Common myeloid progenitor, CD34-positive (primary cell): ENCODE measurements at regions not wholly inside any gene's neighbourhood (a gene's known extent, or its start where the extent isn't known, plus 50 kb on each side); places are given as distances from the start of the nearest gene placed in this dataset.
"Not testable (repeated sequence)": the region's sequence is repeated elsewhere in the genome, so short reads cannot be mapped to it uniquely, and the experiment has no call there.

ENCODE experiments used
- CTCF ChIA-PET: fragments of 350-600 bp; sonication (Branson Sonifier 250); formaldehyde crosslinking; loops from one replicate; lab custom pipeline; 2021; ENCODE audit warnings: antibody characterized with exemption; lab: Charles Lee
- POLR2A ChIA-PET: fragments of 350-600 bp; sonication (Branson Sonifier 250); formaldehyde crosslinking; loops from one replicate; lab custom pipeline; 2021; ENCODE audit warnings: antibody characterized with exemption; lab: Charles Lee
- DNase-seq, 3 donors: peaks; one replicate each; pipeline versions ENCODE4 v3.0.0 to v3.0.0-alpha.2; 2013
- H3K27ac ChIP-seq, 2 experiments: 1 replicate in 1 of 2; 2 replicates in 1 of 2; pipeline ENCODE4 v1.7.0; 2013; ENCODE audit warnings: inconsistent platforms in 2 of 2, low read length in 2 of 2, mild to moderate bottlenecking in 2 of 2, low read depth in 1 of 2, moderate library complexity in 1 of 2; ENCODE audit not compliant: severe bottlenecking in 2 of 2, insufficient read depth in 1 of 2, poor library complexity in 1 of 2
- H3K27me3 ChIP-seq, 5 experiments: replicated peaks in 2 of 5; 1 replicate in 3 of 5; 2 replicates in 2 of 5; pipeline versions ENCODE4 v1.6.1 to v1.7.0; 2013; ENCODE audit warnings: low read length in 4 of 5, mild to moderate bottlenecking in 2 of 5, moderate library complexity in 2 of 5, inconsistent platforms in 1 of 5; ENCODE audit not compliant: insufficient read depth in 5 of 5, control insufficient read depth in 4 of 5
- H3K36me3 ChIP-seq, 4 experiments: 1 replicate in 2 of 4; 2 replicates in 2 of 4; pipeline versions ENCODE4 v1.6.1 to v1.7.0; 2013; ENCODE audit warnings: low read length in 3 of 4, control low read depth in 1 of 4, mild to moderate bottlenecking in 1 of 4; ENCODE audit not compliant: control insufficient read depth in 4 of 4, insufficient read depth in 4 of 4
- H3K4me1 ChIP-seq, 4 experiments: 1 replicate in 3 of 4; 2 replicates in 1 of 4; pipeline versions ENCODE4 v1.6.1 to v1.7.1; 2013; ENCODE audit warnings: low read length in 3 of 4, mild to moderate bottlenecking in 3 of 4, control low read depth in 1 of 4, inconsistent platforms in 1 of 4, moderate library complexity in 1 of 4; ENCODE audit not compliant: control insufficient read depth in 4 of 4, insufficient read depth in 4 of 4; ENCODE audit errors: control extremely low read depth in 1 of 4
- H3K4me3 ChIP-seq, 7 experiments: 1 replicate in 4 of 7; 2 replicates in 3 of 7; pipeline versions ENCODE4 v1.5.1 to v1.7.0; 2013; ENCODE audit warnings: mild to moderate bottlenecking in 7 of 7, low read length in 6 of 7, moderate library complexity in 6 of 7, inconsistent platforms in 2 of 7, low read depth in 2 of 7, control low read depth in 1 of 7; ENCODE audit not compliant: insufficient read depth in 4 of 7, control insufficient read depth in 1 of 7; ENCODE audit errors: extremely low read depth in 1 of 7
- H3K9me3 ChIP-seq, 5 experiments: 1 replicate in 4 of 5; 2 replicates in 1 of 5; pipeline versions ENCODE4 v1.6.1 to v1.7.1; 2013; ENCODE audit warnings: low read length in 4 of 5, mild to moderate bottlenecking in 2 of 5, inconsistent platforms in 1 of 5, low read depth in 1 of 5, moderate library complexity in 1 of 5; ENCODE audit not compliant: control insufficient read depth in 4 of 5, insufficient read depth in 2 of 5; ENCODE audit errors: control extremely low read depth in 1 of 5
- WGBS: methylation state at CpG from one replicate; pipeline ENCODE4 v1.1.5; 2013; ENCODE audit not compliant: insufficient coverage; 5-methylcytosine and 5-hydroxymethylcytosine counted together

DNA sequence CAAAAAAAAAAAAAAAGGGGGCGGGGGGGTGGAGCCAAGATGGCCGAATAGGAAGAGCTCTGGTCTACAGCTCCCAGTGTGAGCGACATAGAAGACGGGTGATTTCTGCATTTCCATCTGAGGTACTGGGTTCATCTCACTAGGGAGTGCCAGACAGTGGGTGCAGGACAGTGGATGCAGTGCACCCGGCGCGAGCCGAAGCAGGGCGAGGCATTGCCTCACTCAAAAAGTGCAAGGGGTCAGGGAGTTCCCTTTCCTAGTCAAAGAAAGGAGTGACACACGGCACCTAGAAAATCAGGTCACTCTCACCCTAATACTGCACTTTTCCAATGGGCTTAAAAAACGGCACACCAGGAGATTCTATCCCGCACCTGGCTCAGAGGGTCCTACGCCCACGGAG is 755.0 kb upstream of the PITX2 start:
- H3K36me3 ChIP-seq, H3K27me3 ChIP-seq, DNase-seq, POLR2A ChIA-PET, CTCF ChIA-PET, H3K27ac ChIP-seq, H3K4me3 ChIP-seq, H3K4me1 ChIP-seq, H3K9me3 ChIP-seq: not testable (repeated sequence)
- WGBS: 92% methylated on average over 12 of the region's 14 CpGs

DNA sequence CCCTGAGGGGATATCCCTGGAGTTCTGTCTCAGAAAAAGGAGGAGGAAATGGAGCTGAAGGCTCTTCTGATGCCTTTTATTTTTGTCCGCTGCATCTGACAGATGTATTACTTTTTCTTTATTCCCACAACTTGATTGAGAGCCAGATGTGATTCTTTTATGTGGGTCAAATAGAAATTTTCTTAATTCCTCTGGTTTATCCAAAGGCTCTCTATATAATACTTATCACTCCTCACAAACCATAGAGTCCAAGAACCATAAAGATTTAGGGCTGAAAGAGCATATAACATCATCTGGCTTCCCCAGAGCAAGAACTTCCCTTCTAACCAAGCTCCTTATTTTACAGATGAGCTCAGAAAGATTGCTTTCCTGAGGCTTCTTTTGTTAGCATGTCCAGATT is 756.7 kb upstream of the FAM241A start:
- CTCF ChIA-PET: no interaction called here
- Histone ChIP-seq H3K27me3 (no peaks in the 10 kb centered on the region), H3K36me3 (no peaks in the 10 kb centered on the region), H3K9me3 (no peaks in the 10 kb centered on the region), H3K27ac (no peak overlapping the region), H3K4me3 (no peak overlapping the region), H3K4me1 (no peaks in the 10 kb centered on the region)
- POLR2A ChIA-PET: no interaction called here
- DNase-seq: no peak
- WGBS: no CpG with 5 or more reads among the region's 1 CpG

DNA sequence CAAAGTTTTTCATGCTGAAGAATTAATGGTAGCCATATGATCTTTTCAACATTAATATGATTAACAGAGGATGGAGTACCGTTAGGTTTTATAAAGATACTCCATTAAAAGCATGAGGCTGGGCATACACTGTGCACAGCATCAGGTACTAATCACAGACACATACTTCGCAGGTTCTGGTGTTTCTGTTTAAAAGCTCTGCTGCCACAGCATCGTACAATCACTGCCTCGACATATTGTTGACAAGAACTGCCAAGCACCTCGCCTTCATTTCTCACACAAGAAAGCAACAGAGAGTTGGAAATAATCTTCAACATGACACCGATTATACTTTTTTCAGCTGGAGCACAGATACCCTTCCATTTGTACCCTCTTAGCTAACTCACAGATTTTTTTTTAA is 753.4 kb upstream of the FAM241A start:
- no peaks in the 10 kb centered on the region for H3K36me3 ChIP-seq
- no peaks in the 10 kb centered on the region for H3K27me3 ChIP-seq
- no peak overlapping the region for H3K27ac ChIP-seq
- ChIA-PET CTCF (no interaction called here), POLR2A (no interaction called here)
- no peak for DNase-seq
- no peak overlapping the region for H3K4me3 ChIP-seq
- H3K4me1 ChIP-seq: no peaks in the 10 kb centered on the region
- 96% methylated on average over 5 of the region's 6 CpGs for WGBS
- H3K9me3 ChIP-seq: no peaks in the 10 kb centered on the region

DNA sequence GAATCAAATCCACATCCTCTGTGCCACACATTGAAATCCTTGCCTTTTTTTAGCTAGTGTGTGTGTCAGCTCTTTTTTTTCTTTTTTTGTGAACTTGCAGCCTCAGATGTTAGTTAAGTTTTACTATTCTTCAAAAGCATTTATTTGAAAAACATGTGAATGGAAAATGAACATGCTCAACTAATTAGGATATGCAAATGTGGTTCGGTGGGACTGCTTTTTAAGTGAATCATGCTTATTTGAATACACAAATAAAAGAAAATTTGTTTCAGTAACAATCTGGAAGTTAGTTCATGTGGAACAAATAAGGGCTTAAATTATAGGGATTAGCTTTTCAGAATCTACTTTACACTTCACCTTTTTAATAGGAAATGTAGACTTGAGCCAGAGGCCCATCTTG is 751.5 kb upstream of the FAM241A start:
- DNase-seq: no peak
- Histone ChIP-seq H3K4me1 (no peaks in the 10 kb centered on the region), H3K27me3 (no peaks in the 10 kb centered on the region), H3K9me3 (no peaks in the 10 kb centered on the region), H3K36me3 (no peaks in the 10 kb centered on the region), H3K4me3 (no peak overlapping the region), H3K27ac (no peak overlapping the region)
- POLR2A ChIA-PET: no interaction called here
- WGBS: no CpG with 5 or more reads among the region's 1 CpG
- CTCF ChIA-PET: no interaction called here

DNA sequence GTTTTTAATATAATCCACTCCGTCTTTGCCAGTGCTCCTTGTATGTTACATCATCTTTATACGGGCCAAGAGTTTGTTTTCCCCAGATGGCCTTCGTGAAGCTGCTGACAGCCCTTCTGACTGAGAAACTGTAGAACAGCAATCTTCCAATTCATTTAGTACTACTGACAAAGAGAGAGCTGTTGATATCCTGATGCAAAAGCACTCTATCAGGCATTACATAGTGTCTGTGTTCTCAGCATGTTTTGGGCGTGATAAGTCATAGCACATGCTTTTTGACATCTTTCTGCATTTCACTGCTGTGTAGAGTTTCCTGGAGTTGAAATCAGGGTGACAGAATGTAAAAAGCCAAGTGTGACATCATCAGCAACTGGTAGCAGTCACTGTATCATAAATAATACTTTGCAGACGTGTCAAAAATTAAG is 746.3 kb upstream of the FAM241A start:
- H3K27ac ChIP-seq: no peak overlapping the region
- no peaks in the 10 kb centered on the region for H3K9me3 ChIP-seq
- WGBS: 86% methylated on average over 4 of the region's 5 CpGs
- H3K4me1 ChIP-seq: no peaks in the 10 kb centered on the region
- POLR2A ChIA-PET: no interaction called here
- no peak overlapping the region for H3K4me3 ChIP-seq
- no peaks in the 10 kb centered on the region for H3K36me3 ChIP-seq
- DNase-seq: no peak
- CTCF ChIA-PET: no interaction called here
- no peaks in the 10 kb centered on the region for H3K27me3 ChIP-seq

DNA sequence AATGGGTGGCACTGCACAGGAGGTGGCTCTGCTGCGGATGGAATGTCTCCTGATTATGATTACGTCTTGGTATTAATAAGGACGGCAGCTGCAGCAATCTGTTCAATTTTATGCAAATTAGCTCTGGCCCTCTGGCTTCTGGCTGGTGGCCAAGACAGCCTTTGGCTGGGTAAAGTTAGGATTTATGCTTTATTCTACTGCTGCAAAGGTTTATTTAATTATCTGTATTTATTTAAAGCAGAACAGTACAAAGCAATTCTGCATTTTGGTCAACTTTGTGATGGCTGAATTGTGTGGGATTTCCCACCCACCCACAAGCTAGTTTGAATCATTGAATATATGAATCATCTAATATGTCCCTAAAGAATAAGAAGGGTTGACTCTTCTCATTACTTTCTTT is 745.6 kb upstream of the FAM241A start:
- ChIA-PET POLR2A (no interaction called here), CTCF (no interaction called here)
- Histone ChIP-seq H3K27me3 (no peaks in the 10 kb centered on the region), H3K27ac (no peak overlapping the region), H3K4me3 (no peak overlapping the region), H3K9me3 (no peaks in the 10 kb centered on the region), H3K4me1 (no peaks in the 10 kb centered on the region), H3K36me3 (no peaks in the 10 kb centered on the region)
- 100% methylated on average over 2 of the region's 3 CpGs for whole genome bisulfite sequencing
- DNase-seq: no peak

DNA sequence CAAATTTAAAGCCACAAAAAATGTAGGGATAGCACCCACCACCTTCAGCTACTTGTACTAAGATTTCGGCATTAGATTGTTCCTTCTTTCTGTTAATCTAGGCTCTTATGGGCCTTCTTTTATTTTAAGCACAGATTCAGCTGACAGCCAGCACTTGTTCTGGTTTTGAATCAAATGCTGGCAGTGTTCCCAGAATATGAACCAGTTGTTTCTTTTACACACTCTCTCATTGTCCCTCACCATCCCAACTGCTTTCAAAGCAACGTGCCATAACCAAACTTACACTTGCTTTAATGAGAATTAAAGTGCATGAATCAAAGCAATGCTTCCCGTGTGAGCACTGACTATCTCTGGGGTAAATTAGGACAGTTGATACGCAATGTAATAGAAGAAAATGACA is 744.5 kb upstream of the FAM241A start:
- Histone ChIP-seq H3K27me3 (no peaks in the 10 kb centered on the region), H3K9me3 (no peaks in the 10 kb centered on the region), H3K36me3 (no peaks in the 10 kb centered on the region), H3K27ac (no peak overlapping the region), H3K4me1 (no peaks in the 10 kb centered on the region), H3K4me3 (no peak overlapping the region)
- no peak for DNase-seq
- no CpG with 5 or more reads among the region's 4 CpGs for WGBS
- POLR2A ChIA-PET: no interaction called here
- CTCF ChIA-PET: no interaction called here
